ENCODE measurements at regions not wholly inside any gene's neighbourhood (a gene's known extent, or its start where the extent isn't known, plus 50 kb on each side); places are given as distances from the start of the nearest gene placed in this dataset.

DNA sequence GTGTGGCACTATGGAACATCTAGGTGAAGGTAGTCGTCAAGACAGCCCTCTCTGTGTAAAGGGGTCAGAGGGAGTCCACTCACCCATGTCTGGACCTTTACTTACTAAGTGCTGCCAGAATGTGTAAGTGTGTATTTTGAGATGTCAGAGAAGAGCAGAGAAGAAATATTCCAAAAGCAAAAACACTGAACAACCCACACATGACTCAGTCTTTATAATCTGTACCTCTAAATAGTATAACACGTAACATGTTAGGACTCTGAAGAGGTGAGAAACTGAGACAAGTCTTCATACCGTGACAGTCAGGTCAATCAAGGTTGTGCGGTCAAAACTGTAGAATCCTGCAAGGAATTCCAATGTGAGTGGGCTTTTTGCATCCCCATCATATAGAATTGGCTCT lies 555.2 kb downstream of the LMO4 start:
- CTCF ChIA-PET = no interaction called here
- BruUV-seq (replicated peaks) = no TSS peak
- no peak overlapping the region for H3K4me2 ChIP-seq (ENCODE audit: control insufficient read depth, insufficient read depth)
- H3K79me2 ChIP-seq (ENCODE audit: control insufficient read depth, insufficient read depth, low read length) = no peaks in the 10 kb centered on the region
- H3K36me3 ChIP-seq (ENCODE audit: control insufficient read depth in 2 of 2, insufficient read depth in 2 of 2, low read length in 1 of 2) = no peaks in the 10 kb centered on the region
- ATAC-seq = no peak
- H3K27ac ChIP-seq (ENCODE audit: control insufficient read depth, insufficient read depth) = no peak overlapping the region
- no peak overlapping the region for H2AFZ ChIP-seq (ENCODE audit: control insufficient read depth, low read depth, low read length)
- no peaks in the 10 kb centered on the region for H3K27me3 ChIP-seq (replicated peaks in 1 of 2; ENCODE audit: control insufficient read depth in 2 of 2, insufficient read depth in 2 of 2, low read length in 1 of 2)
- SMC1A ChIA-PET (ENCODE audit: uncharacterized antibody, unreplicated experiment) = no interaction called here
- no peaks in the 10 kb centered on the region for H3K9me3 ChIP-seq (replicated peaks; ENCODE audit: control insufficient read depth, insufficient read depth, low read length)
- 36% methylated on average over 4 of the region's 4 CpGs for WGBS (ENCODE audit: insufficient coverage, insufficient replicate concordance, low lambda C conversion rate, missing lambda C conversion rate)
- intact Hi-C loops (cut with micrococcal nuclease; ENCODE audit: unreplicated experiment) (no loop called here), in situ Hi-C loops (cut with MboI) (no loop called here)
- no peaks in the 10 kb centered on the region for H4K20me1 ChIP-seq (ENCODE audit: control insufficient read depth, insufficient read depth)
- RAD21 ChIA-PET (ENCODE audit: unreplicated experiment) = no interaction called here
- no peak for FAIRE-seq
- no peak overlapping the region for H3K4me3 ChIP-seq
- no peak overlapping the region for H3K9ac ChIP-seq (ENCODE audit: control insufficient read depth, insufficient read depth, low read length)
- H3K4me1 ChIP-seq (ENCODE audit: control insufficient read depth, insufficient read depth, low read length) = no peaks in the 10 kb centered on the region
- DNase-seq (ENCODE audit: low read depth, low spot score) = no peak
- POLR2A ChIA-PET = no interaction called here
- no peak for TF ChIP-seq BRCA1 (IDR thresholded peaks at IDR 0.05; ENCODE audit: low read depth, low read length)
- no peak for TF ChIP-seq MEF2A (IDR thresholded peaks at IDR 0.05; ENCODE audit: insufficient read depth, low read depth, low read length)
- TF ChIP-seq, protein P1, sequence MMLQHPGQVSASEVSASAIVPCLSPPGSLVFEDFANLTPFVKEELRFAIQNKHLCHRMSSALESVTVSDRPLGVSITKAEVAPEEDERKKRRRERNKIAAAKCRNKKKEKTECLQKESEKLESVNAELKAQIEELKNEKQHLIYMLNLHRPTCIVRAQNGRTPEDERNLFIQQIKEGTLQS (IDR thresholded peaks at IDR 0.05; ENCODE audit: borderline replicate concordance, extremely low read depth, low read depth, low read length) = no peak
- no peak for TF ChIP-seq NR2F1 (conservative IDR thresholded peaks at IDR 0.05)
- TF ChIP-seq, protein P2, sequence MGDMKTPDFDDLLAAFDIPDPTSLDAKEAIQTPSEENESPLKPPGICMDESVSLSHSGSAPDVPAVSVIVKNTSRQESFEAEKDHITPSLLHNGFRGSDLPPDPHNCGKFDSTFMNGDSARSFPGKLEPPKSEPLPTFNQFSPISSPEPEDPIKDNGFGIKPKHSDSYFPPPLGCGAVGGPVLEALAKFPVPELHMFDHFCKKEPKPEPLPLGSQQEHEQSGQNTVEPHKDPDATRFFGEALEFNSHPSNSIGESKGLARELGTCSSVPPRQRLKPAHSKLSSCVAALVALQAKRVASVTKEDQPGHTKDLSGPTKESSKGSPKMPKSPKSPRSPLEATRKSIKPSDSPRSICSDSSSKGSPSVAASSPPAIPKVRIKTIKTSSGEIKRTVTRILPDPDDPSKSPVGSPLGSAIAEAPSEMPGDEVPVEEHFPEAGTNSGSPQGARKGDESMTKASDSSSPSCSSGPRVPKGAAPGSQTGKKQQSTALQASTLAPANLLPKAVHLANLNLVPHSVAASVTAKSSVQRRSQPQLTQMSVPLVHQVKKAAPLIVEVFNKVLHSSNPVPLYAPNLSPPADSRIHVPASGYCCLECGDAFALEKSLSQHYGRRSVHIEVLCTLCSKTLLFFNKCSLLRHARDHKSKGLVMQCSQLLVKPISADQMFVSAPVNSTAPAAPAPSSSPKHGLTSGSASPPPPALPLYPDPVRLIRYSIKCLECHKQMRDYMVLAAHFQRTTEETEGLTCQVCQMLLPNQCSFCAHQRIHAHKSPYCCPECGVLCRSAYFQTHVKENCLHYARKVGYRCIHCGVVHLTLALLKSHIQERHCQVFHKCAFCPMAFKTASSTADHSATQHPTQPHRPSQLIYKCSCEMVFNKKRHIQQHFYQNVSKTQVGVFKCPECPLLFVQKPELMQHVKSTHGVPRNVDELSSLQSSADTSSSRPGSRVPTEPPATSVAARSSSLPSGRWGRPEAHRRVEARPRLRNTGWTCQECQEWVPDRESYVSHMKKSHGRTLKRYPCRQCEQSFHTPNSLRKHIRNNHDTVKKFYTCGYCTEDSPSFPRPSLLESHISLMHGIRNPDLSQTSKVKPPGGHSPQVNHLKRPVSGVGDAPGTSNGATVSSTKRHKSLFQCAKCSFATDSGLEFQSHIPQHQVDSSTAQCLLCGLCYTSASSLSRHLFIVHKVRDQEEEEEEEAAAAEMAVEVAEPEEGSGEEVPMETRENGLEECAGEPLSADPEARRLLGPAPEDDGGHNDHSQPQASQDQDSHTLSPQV (IDR thresholded peaks at IDR 0.05) = no peak
- TF ChIP-seq, protein P3, sequence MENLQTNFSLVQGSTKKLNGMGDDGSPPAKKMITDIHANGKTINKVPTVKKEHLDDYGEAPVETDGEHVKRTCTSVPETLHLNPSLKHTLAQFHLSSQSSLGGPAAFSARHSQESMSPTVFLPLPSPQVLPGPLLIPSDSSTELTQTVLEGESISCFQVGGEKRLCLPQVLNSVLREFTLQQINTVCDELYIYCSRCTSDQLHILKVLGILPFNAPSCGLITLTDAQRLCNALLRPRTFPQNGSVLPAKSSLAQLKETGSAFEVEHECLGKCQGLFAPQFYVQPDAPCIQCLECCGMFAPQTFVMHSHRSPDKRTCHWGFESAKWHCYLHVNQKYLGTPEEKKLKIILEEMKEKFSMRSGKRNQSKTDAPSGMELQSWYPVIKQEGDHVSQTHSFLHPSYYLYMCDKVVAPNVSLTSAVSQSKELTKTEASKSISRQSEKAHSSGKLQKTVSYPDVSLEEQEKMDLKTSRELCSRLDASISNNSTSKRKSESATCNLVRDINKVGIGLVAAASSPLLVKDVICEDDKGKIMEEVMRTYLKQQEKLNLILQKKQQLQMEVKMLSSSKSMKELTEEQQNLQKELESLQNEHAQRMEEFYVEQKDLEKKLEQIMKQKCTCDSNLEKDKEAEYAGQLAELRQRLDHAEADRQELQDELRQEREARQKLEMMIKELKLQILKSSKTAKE (IDR thresholded peaks at IDR 0.05; ENCODE audit: low read depth, poor library complexity, severe bottlenecking) = no peak
- TF ChIP-seq EGR1 (IDR thresholded peaks at IDR 0.05; ENCODE audit: borderline replicate concordance in 1 of 2, low read depth in 2 of 2, low read length in 2 of 2) = no peak
- TF ChIP-seq, protein P4, sequence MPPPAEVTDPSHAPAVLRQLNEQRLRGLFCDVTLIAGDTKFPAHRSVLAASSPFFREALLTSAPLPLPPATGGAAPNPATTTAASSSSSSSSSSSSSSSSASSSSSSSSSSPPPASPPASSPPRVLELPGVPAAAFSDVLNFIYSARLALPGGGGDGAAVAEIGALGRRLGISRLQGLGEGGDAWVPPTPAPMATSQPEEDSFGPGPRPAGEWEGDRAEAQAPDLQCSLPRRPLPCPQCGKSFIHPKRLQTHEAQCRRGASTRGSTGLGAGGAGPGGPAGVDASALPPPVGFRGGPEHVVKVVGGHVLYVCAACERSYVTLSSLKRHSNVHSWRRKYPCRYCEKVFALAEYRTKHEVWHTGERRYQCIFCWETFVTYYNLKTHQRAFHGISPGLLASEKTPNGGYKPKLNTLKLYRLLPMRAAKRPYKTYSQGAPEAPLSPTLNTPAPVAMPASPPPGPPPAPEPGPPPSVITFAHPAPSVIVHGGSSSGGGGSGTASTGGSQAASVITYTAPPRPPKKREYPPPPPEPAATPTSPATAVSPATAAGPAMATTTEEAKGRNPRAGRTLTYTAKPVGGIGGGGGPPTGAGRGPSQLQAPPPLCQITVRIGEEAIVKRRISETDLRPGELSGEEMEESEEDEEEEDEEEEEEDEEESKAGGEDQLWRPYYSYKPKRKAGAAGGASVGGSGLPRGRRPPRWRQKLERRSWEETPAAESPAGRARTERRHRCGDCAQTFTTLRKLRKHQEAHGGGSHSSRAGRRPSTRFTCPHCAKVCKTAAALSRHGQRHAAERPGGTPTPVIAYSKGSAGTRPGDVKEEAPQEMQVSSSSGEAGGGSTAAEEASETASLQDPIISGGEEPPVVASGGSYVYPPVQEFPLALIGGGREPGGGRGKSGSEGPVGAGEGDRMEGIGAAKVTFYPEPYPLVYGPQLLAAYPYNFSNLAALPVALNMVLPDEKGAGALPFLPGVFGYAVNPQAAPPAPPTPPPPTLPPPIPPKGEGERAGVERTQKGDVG (CRISPR knock-in tag; IDR thresholded peaks at IDR 0.05) = no peak
- TF ChIP-seq SUZ12 (IDR thresholded peaks at IDR 0.05; ENCODE audit: unreplicated experiment) = no peak
- TF ChIP-seq STAT3 (IDR thresholded peaks at IDR 0.05; ENCODE audit: low read depth, low read length) = no peak
- no peak for TF ChIP-seq ZNF384 (IDR thresholded peaks at IDR 0.05; ENCODE audit: borderline replicate concordance, low read depth, low read length)
- TF ChIP-seq GATAD2B (conservative IDR thresholded peaks at IDR 0.05; ENCODE audit: low read depth) = no peak

All from GM12878 (cell line).